H1 (cell line): ENCODE measurements at regions not wholly inside any gene's neighbourhood (a gene's known extent, or its start where the extent isn't known, plus 50 kb on each side); places are given as distances from the start of the nearest gene placed in this dataset.

Experiments used
- ASH2L ChIP-seq: fragments of 200-600, 300-600 bp; sonication (generic); IDR thresholded peaks from one replicate; pipeline ENCODE4 v1.7.1; 2017; ENCODE audit warnings: low read length
- CREB1 ChIP-seq: IDR thresholded peaks from 2 replicates; pipeline ENCODE4 v1.6.1; 2012; ENCODE audit warnings: inconsistent platforms
- EP300 ChIP-seq, 2 experiments: IDR thresholded peaks; 1 replicate in 1 of 2; 2 replicates in 1 of 2; pipeline ENCODE4 v1.6.1; 2011 to 2012; ENCODE audit warnings: low read depth in 2 of 2, low read length in 2 of 2, mild to moderate bottlenecking in 2 of 2, borderline replicate concordance in 1 of 2, inconsistent platforms in 1 of 2, moderate library complexity in 1 of 2
- EZH2 ChIP-seq: fragments of 200-600 bp; sonication (generic); IDR thresholded peaks from 2 replicates; pipeline ENCODE4 v1.7.1; 2012; ENCODE audit warnings: low read depth, mild to moderate bottlenecking, moderate library complexity, low read length, inconsistent platforms; ENCODE audit not compliant: severe bottlenecking
- GABPA ChIP-seq: IDR thresholded peaks from 2 replicates; pipeline ENCODE4 v1.6.1; 2011; ENCODE audit warnings: mild to moderate bottlenecking, low read length, moderate library complexity, borderline replicate concordance; ENCODE audit not compliant: insufficient read depth
- GTF2F1 ChIP-seq: IDR thresholded peaks from 2 replicates; pipeline ENCODE4 v1.6.1; 2012; ENCODE audit warnings: low read depth, low read length, improper control_type of control experiment, borderline replicate concordance
- PHF8 ChIP-seq: fragments of 200-600 bp; sonication (generic); conservative IDR thresholded peaks from 2 replicates; pipeline ENCODE4 v1.7.1; 2012; ENCODE audit warnings: low read depth, mild to moderate bottlenecking, inconsistent platforms, low read length, moderate library complexity
- POLR2A ChIP-seq, 2 experiments: IDR thresholded peaks; 1 replicate in 1 of 2; 2 replicates in 1 of 2; pipeline ENCODE4 v1.6.1; 2011; ENCODE audit warnings: low read depth in 2 of 2, low read length in 2 of 2, mild to moderate bottlenecking in 2 of 2; ENCODE audit errors: control extremely low read depth in 1 of 2
- RXRA ChIP-seq: IDR thresholded peaks from 2 replicates; pipeline ENCODE4 v1.6.1; 2011; ENCODE audit warnings: low read depth, mild to moderate bottlenecking, low read length, moderate library complexity; ENCODE audit not compliant: insufficient read depth
- SUZ12 ChIP-seq: fragments of 200-600 bp; sonication (generic); IDR thresholded peaks from 2 replicates; pipeline ENCODE4 v1.6.1; 2012; ENCODE audit warnings: mild to moderate bottlenecking, inconsistent platforms, low read length, moderate library complexity, mixed read lengths
- TF ChIP-seq, protein P1 (sequence below), 3 experiments: IDR thresholded peaks; 1 replicate in 2 of 3; 2 replicates in 1 of 3; pipeline versions ENCODE4 v1.5.1 to v1.6.1; 2011; ENCODE audit warnings: low read length in 3 of 3, mild to moderate bottlenecking in 3 of 3, inconsistent platforms in 2 of 3, low read depth in 1 of 3, moderate library complexity in 1 of 3; ENCODE audit not compliant: insufficient read depth in 1 of 3; ENCODE audit errors: control extremely low read depth in 1 of 3

GRCh38 chr4:179768996-179769395 lies 2326.8 kb upstream of the AGA start:
- TF ChIP-seq EZH2 = no peak
- no peak for TF ChIP-seq GTF2F1
- no peak for TF ChIP-seq RXRA
- TF ChIP-seq SUZ12 = no peak
- TF ChIP-seq PHF8 = no peak
- no peak for TF ChIP-seq POLR2A (IDR thresholded peaks at IDR 0.05; ENCODE audit: control extremely low read depth in 1 of 2, low read depth in 2 of 2, low read length in 2 of 2)
- TF ChIP-seq, protein P1, sequence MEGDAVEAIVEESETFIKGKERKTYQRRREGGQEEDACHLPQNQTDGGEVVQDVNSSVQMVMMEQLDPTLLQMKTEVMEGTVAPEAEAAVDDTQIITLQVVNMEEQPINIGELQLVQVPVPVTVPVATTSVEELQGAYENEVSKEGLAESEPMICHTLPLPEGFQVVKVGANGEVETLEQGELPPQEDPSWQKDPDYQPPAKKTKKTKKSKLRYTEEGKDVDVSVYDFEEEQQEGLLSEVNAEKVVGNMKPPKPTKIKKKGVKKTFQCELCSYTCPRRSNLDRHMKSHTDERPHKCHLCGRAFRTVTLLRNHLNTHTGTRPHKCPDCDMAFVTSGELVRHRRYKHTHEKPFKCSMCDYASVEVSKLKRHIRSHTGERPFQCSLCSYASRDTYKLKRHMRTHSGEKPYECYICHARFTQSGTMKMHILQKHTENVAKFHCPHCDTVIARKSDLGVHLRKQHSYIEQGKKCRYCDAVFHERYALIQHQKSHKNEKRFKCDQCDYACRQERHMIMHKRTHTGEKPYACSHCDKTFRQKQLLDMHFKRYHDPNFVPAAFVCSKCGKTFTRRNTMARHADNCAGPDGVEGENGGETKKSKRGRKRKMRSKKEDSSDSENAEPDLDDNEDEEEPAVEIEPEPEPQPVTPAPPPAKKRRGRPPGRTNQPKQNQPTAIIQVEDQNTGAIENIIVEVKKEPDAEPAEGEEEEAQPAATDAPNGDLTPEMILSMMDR (IDR thresholded peaks at IDR 0.05; ENCODE audit: control extremely low read depth in 1 of 3, insufficient read depth in 1 of 3, low read depth in 1 of 3, low read length in 3 of 3) = no peak
- TF ChIP-seq EP300 (IDR thresholded peaks at IDR 0.05; ENCODE audit: borderline replicate concordance in 1 of 2, low read depth in 2 of 2, low read length in 2 of 2) = no peak
- TF ChIP-seq CREB1 = no peak
- TF ChIP-seq GABPA = no peak
- TF ChIP-seq ASH2L = no peak
